ENCODE measurements at regions not wholly inside any gene's neighbourhood (a gene's known extent, or its start where the extent isn't known, plus 50 kb on each side); places are given as distances from the start of the nearest gene placed in this dataset.
"Not testable (repeated sequence)": the region's sequence is repeated elsewhere in the genome, so short reads cannot be mapped to it uniquely, and the experiment has no call there.

- TF ChIP-seq GATA1 (IDR thresholded peaks at IDR 0.05; ENCODE audit: low read depth, low read length) = no peak
- TF ChIP-seq POLR2A (IDR thresholded peaks at IDR 0.05; ENCODE audit: low read length) = no peak
- DNase-seq = no peak
These were observed 94.5 kb upstream of the MXRA5 start for GRCh38 chrX:3440981-3441380.

DNA sequence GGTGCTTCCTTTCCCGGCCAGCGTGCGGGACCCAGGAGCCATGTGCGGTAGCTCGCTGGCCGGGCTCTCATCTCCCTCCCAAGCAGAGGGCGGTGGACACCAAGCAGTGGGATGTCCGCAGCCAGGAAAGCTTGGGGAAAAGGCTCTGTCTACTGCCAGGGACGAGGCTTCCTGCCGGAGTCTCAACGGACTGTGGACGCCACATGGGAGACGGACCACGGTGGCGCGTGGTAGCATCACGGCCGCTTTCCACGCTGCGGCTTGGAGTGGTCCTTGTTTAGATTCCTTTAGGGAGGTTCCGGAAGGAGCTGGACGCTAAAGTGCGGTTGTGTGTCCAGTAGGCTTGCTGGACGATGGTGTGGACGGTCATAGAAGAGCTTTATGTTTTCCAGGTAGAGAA, 89.5 kb upstream of the MXRA5 start:
- not testable (repeated sequence) for DNase-seq

- no peak for DNase-seq
- no peak for TF ChIP-seq POLR2A (IDR thresholded peaks at IDR 0.05; ENCODE audit: low read length)
- TF ChIP-seq GATA1 (IDR thresholded peaks at IDR 0.05; ENCODE audit: low read depth, low read length) = no peak
These were observed 88.6 kb upstream of the MXRA5 start for GRCh38 chrX:3435057-3435456.

DNA sequence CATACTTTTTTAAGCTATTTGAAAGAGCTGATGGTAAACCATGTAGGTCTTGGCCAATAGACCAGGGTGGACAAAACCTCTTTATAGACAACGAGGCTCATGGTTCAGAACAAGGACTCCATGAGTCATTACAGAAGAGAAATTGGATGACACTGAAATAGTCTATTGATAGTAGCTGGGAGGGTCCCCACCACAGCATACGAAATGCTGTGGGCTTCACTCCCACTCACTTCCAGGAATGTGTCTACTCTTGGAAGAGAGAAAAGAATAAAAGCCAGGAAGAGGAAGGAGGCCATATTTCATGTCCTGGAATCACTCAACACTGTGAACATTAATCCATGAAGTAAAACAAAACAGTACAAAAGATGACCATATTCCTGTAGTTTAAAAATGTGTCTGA, 82.3 kb upstream of the MXRA5 start:
- TF ChIP-seq GATA1 (IDR thresholded peaks at IDR 0.05; ENCODE audit: low read depth, low read length) (no peak), POLR2A (IDR thresholded peaks at IDR 0.05; ENCODE audit: low read length) (no peak)
- no peak for DNase-seq

DNA sequence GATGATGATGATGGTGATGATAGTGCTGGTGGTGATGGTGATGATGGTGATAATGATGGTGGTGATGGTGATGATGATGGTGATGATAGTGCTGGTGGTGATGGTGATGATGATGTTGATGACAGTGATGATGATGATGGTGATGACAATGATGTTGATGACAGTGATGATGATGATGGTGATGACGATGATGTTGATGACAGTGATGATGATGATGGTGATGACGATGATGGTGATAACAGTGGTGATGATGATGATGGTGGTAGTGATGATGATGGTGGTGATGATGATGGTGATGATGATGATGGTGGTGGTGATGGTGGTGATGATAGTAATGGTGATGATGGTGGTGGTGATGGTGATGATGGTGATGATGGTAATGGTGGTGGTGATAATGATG, 80.1 kb upstream of the MXRA5 start:
- no peak for TF ChIP-seq GATA1 (IDR thresholded peaks at IDR 0.05; ENCODE audit: low read depth, low read length)
- no peak for TF ChIP-seq POLR2A (IDR thresholded peaks at IDR 0.05; ENCODE audit: low read length)
- no peak for DNase-seq

- TF ChIP-seq GATA1 (IDR thresholded peaks at IDR 0.05; ENCODE audit: low read depth, low read length) (no peak), POLR2A (IDR thresholded peaks at IDR 0.05; ENCODE audit: low read length) (no peak)
- DNase-seq = no peak
These were observed 78.6 kb upstream of the MXRA5 start for GRCh38 chrX:3425031-3425430.

DNA sequence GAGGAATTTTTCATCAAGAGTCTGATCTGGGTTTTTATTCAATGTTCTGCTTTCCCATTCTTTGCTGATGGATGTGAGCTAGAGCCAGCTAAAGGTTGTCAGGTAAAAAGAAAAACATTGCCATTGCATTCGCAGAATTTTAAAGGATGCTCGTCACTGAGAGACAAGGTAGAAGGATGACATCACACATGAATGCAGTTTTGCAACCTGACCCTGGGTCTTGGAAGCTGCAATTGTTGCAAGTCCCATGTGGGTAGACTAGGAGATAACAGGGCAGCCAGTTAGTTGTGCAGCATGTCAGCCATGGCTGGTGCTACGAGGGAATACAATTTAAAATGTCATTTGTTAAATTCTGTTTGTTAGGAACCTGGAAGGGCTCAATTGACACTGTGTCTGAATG, 73.9 kb upstream of the MXRA5 start:
- no peak for TF ChIP-seq POLR2A (IDR thresholded peaks at IDR 0.05; ENCODE audit: low read length)
- TF ChIP-seq GATA1 (IDR thresholded peaks at IDR 0.05; ENCODE audit: low read depth, low read length) = no peak
- DNase-seq = no peak

DNA sequence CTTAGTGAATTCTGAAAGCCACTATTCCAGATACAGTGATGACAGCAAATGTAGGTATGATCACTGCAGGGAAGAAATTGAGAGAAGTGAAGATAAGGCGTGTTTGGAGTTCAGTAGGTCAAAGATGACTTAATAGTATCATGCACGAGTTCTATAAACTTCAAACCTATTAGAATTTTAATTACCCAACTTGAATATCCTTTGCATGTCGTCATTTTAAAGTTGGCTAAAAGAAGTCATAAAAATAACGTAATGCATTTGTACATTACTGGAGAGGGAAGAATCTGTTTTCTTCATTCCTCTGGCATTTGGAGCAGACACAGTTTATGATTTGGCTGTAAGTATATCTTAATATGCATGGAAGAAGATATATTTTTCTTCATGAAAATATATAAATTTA, 68.6 kb upstream of the MXRA5 start:
- no peak for DNase-seq
- TF ChIP-seq POLR2A (IDR thresholded peaks at IDR 0.05; ENCODE audit: low read length) = no peak
- no peak for TF ChIP-seq GATA1 (IDR thresholded peaks at IDR 0.05; ENCODE audit: low read depth, low read length)

- DNase-seq = not testable (repeated sequence)
These were observed 65.2 kb upstream of the MXRA5 start for GRCh38 chrX:3411626-3412025.

DNA sequence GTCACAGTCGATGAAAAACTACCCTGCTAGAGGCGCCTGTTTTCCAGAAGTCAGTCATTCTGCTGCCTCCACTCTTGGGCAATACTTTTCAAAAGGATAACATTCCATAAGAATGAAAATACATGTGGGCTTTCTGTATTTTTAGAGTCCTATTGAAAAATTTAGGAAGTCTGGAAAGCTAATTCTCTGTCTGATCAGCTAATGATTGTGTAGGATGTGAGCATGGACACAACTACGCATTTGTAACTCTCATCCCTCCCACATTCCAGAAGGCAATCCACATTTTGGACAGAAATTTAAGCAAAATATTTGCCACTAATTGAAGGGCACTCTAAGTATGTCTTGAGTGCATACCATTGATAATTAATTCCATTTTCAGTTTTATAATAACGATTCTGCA, 63.5 kb upstream of the MXRA5 start:
- DNase-seq = not testable (repeated sequence)

GRCh38 chrX:3407781-3408180, 61.3 kb upstream of the MXRA5 start:
- no peak for DNase-seq
- TF ChIP-seq GATA1 (IDR thresholded peaks at IDR 0.05; ENCODE audit: low read depth, low read length) (no peak), POLR2A (IDR thresholded peaks at IDR 0.05; ENCODE audit: low read length) (no peak)

- TF ChIP-seq GATA1 (IDR thresholded peaks at IDR 0.05; ENCODE audit: low read depth, low read length) = no peak
- no peak for TF ChIP-seq POLR2A (IDR thresholded peaks at IDR 0.05; ENCODE audit: low read length)
- DNase-seq = no peak
These were observed 60.7 kb upstream of the MXRA5 start for GRCh38 chrX:3407121-3407520.

GRCh38 chrX:3403748-3404147, 57.3 kb upstream of the MXRA5 start:
- no peak for DNase-seq
- TF ChIP-seq GATA1 (IDR thresholded peaks at IDR 0.05; ENCODE audit: low read depth, low read length) (no peak), POLR2A (IDR thresholded peaks at IDR 0.05; ENCODE audit: low read length) (no peak)
